ENCODE measurements at regions not wholly inside any gene's neighbourhood (a gene's known extent, or its start where the extent isn't known, plus 50 kb on each side); places are given as distances from the start of the nearest gene placed in this dataset.

DNA sequence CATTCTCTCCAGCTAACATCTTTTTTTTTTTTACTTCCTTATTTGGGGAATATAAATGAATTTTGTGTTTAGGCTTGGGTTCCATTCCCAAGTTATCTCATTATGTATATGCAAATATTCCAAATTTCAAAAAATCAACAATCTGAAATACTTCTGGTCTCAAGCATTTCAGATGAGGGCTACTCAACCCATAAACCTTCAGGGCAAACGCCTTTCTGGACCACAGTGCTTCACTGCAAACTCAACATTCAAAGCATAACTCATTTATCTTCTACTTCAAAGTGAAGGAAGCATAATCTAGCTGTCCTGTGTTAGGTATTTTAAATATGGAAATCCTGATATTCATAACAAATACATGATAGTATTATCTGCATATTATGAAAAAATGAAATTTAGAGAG is 161.7 kb upstream of the PGR start:
- Histone ChIP-seq H3K27me3 (no peaks in the 10 kb centered on the region), H3K36me3 (no peaks in the 10 kb centered on the region), H3K27ac (no peak overlapping the region), H3K4me3 (no peak overlapping the region), H3K4me1 (no peaks in the 10 kb centered on the region), H3K9me3 (peaks cover 0 to 29% (median 12%) of the 10 kb centered on the region in 4 donors)
- 8 to 50% (median 32%) methylated on average over 1 of the region's 1 CpG for WGBS, 5 donors
- intact Hi-C loops (cut with DNase I; ENCODE audit: low total_unique reads) = no loop called here
- TF ChIP-seq, protein P1, sequence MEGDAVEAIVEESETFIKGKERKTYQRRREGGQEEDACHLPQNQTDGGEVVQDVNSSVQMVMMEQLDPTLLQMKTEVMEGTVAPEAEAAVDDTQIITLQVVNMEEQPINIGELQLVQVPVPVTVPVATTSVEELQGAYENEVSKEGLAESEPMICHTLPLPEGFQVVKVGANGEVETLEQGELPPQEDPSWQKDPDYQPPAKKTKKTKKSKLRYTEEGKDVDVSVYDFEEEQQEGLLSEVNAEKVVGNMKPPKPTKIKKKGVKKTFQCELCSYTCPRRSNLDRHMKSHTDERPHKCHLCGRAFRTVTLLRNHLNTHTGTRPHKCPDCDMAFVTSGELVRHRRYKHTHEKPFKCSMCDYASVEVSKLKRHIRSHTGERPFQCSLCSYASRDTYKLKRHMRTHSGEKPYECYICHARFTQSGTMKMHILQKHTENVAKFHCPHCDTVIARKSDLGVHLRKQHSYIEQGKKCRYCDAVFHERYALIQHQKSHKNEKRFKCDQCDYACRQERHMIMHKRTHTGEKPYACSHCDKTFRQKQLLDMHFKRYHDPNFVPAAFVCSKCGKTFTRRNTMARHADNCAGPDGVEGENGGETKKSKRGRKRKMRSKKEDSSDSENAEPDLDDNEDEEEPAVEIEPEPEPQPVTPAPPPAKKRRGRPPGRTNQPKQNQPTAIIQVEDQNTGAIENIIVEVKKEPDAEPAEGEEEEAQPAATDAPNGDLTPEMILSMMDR (IDR thresholded peaks at IDR 0.05) = no peak
- TF ChIP-seq POLR2AphosphoS5 (IDR thresholded peaks at IDR 0.05) (no peak), EP300 (IDR thresholded peaks at IDR 0.05) (no peak), POLR2A (IDR thresholded peaks at IDR 0.05) (no peak)
- no peak for DNase-seq

DNA sequence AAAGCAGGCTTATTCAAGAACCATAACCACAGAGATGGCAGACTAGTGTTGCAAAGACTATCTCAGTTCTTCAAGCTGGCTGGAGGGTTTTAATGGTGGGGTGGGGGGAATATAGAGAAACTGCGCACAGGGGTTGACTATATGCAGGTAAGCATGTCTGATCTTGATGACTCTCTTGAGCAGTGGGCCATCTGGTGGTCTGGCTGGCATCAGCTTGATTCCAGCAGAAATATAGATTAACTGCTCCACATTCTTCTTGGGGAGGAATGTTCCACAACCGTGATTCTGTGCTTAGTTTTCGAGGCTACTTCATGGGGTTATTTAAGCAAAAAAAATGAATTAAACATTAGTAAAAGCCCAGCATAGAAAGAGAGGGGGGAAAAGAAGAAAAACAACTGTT is 158.8 kb upstream of the PGR start:
- TF ChIP-seq EP300 (IDR thresholded peaks at IDR 0.05) (no peak), POLR2A (IDR thresholded peaks at IDR 0.05) (no peak)
- no peaks in the 10 kb centered on the region for H3K27me3 ChIP-seq
- H3K36me3 ChIP-seq = no peaks in the 10 kb centered on the region
- H3K27ac ChIP-seq = no peak overlapping the region
- no peaks in the 10 kb centered on the region for H3K4me1 ChIP-seq
- intact Hi-C loops (cut with DNase I; ENCODE audit: low total_unique reads) = no loop called here
- H3K9me3 ChIP-seq = peaks cover 0 to 27% (median 12%) of the 10 kb centered on the region in 4 donors
- no peak for DNase-seq
- no peak overlapping the region for H3K4me3 ChIP-seq
- WGBS, 5 donors = 52 to 75% (median 57%) methylated on average over 3 of the region's 3 CpGs

DNA sequence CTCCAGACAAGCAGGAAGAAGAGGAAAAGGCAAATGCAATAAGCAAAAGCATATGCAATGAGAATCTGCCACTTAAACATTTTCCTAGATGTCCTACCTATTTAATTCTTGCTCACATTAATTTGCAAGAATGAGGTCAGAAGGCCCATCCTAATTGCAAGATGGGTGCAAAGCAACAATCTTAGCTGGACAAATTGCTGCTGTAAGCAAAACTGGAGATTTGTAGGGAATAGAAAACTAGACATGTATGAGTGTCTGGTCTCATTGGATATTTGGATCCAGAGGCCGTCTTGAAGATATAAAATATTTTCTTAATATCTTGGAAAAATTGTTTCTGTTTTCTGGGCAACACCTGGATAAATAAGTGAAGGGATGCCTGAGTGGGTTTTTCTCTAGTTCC is 150.1 kb upstream of the PGR start:
- Histone ChIP-seq H3K4me3 (no peak overlapping the region), H3K4me1 (no peaks in the 10 kb centered on the region), H3K36me3 (no peaks in the 10 kb centered on the region), H3K9me3 (no peaks in the 10 kb centered on the region), H3K27me3 (no peaks in the 10 kb centered on the region), H3K27ac (no peak overlapping the region)
- no peak for DNase-seq
- intact Hi-C loops (cut with DNase I; ENCODE audit: low total_unique reads) = no loop called here
- WGBS, 5 donors = 63 to 94% (median 78%) methylated on average over 1 of the region's 1 CpG
- TF ChIP-seq, protein P1 (IDR thresholded peaks at IDR 0.05) = no peak
- no peak for TF ChIP-seq POLR2A (IDR thresholded peaks at IDR 0.05)
- no peak for TF ChIP-seq EP300 (IDR thresholded peaks at IDR 0.05)
- no peak for TF ChIP-seq POLR2AphosphoS5 (IDR thresholded peaks at IDR 0.05)

DNA sequence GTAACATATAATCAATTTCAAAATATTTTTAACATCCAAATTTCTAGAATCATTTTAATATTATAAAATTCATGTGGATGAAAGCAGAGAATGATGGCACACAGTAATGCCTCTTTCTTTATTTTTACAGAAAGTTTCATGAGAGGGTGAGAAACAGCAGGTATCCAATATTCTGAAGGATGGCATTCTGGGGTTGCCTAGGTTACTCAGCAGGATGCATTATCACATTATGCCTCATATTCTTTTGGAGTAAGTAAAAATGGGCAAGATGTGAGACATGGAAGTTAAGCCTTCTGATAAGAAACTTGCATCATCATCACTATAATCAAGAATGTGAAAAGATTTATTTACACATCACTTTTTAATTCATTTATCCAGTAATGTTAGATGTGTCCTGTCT is 148.7 kb upstream of the PGR start:
- Histone ChIP-seq H3K4me1 (no peaks in the 10 kb centered on the region), H3K27me3 (no peaks in the 10 kb centered on the region), H3K4me3 (no peak overlapping the region), H3K9me3 (no peaks in the 10 kb centered on the region), H3K36me3 (no peaks in the 10 kb centered on the region), H3K27ac (no peak overlapping the region)
- TF ChIP-seq POLR2AphosphoS5 (IDR thresholded peaks at IDR 0.05) (no peak), POLR2A (IDR thresholded peaks at IDR 0.05) (no peak), EP300 (IDR thresholded peaks at IDR 0.05) (no peak)
- TF ChIP-seq, protein P1 (IDR thresholded peaks at IDR 0.05) = no peak
- no peak for DNase-seq
- intact Hi-C loops (cut with DNase I; ENCODE audit: low total_unique reads) = no loop called here

DNA sequence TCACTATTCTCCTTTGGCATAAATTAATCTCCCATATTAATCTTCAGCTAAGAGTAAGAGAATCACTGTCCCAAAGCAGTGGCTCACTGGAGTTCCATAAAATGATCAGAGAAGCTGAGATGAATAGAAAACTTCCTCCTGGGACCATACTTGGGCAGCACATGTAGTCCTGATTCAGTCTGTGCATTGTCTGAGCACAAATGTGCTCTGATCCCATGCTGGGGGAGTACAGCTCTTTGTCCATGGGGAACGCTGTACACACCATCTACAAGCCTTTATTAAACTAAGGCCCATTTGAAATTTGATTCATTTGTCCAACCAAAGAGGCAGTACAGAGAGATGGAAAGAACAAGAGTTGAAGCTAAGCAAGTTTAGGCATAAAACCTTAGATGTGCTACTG is 147.4 kb upstream of the PGR start:
- TF ChIP-seq EP300 (IDR thresholded peaks at IDR 0.05) (no peak), POLR2AphosphoS5 (IDR thresholded peaks at IDR 0.05) (no peak), POLR2A (IDR thresholded peaks at IDR 0.05) (no peak)
- TF ChIP-seq, protein P1 (IDR thresholded peaks at IDR 0.05) = no peak
- no peaks in the 10 kb centered on the region for H3K9me3 ChIP-seq
- no peaks in the 10 kb centered on the region for H3K4me1 ChIP-seq
- no peak overlapping the region for H3K27ac ChIP-seq
- intact Hi-C loops (cut with DNase I; ENCODE audit: low total_unique reads) = no loop called here
- WGBS, 5 donors = 67 to 96% (median 83%) methylated on average over 1 of the region's 1 CpG
- H3K4me3 ChIP-seq = no peak overlapping the region
- H3K27me3 ChIP-seq = no peaks in the 10 kb centered on the region
- no peaks in the 10 kb centered on the region for H3K36me3 ChIP-seq
- DNase-seq = no peak

All from stomach (tissue), 8 donors.